HG03135 (cell line): ENCODE measurements at regions not wholly inside any gene's neighbourhood (a gene's known extent, or its start where the extent isn't known, plus 50 kb on each side); places are given as distances from the start of the nearest gene placed in this dataset.

Experiments used
- ATAC-seq: cut with Tn5 transposase; IDR thresholded peaks from one replicate; pipeline ENCODE4 v1.9.1; 2021; ENCODE audit warnings: mild to moderate bottlenecking, moderate library complexity; ENCODE audit not compliant: unreplicated experiment

DNA sequence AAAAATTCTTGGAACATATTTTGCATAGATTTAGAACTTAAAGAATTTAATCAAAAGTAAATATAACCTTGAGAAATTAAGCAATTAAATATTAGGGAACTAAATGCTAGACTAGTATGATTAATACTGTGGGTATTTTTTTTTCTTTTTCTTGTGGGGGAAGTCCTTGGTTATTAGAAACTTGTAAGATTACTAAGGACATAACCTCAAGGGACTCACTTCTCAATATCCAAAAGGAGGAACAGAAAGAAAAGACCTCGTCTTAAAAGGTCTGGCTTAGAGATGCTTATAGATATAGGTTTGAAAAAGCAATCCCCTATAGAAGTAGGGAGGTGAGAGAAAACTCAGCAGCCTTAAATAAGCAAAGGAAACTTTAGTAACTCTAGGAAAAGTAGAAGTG lies 368.5 kb downstream of the INSC start:
- no peak for ATAC-seq

DNA sequence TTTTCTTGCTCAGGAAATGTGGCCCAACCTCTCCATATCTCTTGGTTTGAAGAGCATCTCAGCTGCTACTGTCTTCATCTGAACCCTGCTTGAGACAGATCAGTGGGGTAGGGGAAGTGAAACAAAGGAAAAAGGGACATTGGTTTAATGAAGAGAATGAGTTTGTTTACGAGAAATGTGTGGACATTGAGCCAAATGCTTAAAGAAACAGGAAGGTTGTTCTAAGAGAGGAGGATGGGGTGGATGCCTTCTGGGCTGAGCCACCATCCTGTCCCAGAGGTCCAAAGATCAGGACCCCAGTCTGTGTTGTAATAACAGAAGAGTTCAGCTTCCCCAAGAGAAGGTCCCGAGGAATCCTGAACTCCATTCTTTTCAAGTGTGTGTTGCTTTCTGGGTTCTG lies 369.7 kb downstream of the INSC start:
- ATAC-seq: no peak

DNA sequence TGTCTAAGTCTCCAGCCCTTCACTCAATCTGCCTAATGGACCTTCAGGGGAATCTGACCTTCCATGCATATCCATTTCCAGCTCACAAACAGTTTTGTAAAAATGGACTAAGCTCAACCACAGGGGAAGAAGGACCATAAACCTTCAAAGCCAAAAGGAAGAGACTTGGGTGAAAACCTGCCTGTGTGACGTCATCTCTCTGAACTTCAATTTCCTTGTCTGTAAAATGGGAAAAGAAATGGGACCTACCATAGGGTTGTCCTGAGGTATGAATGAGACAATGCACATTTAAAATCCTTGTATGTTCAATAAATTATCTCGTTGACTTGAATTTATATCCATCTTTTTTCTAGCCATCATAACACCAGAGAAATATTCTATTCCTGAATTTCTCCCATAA lies 370.7 kb downstream of the INSC start:
- no peak for ATAC-seq

DNA sequence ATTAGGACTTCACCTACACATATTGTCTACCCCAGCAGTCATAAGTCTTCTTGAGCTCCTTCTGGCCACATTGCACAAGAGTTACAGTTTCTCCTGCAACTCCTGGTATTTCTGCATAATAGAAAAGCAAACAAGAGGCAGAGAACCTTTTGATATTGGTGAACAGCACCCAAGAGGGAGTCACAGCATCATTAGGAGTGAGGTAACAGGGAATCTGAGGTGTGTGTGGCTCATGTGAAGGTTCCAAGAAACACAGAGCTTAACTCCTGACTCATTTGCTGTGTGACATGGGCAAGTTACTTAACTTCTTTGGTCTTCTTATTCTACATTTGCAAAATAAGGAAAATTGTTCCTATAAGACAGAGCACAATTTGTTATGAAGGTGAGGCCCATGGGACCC lies 374.6 kb downstream of the INSC start:
- ATAC-seq: no peak

DNA sequence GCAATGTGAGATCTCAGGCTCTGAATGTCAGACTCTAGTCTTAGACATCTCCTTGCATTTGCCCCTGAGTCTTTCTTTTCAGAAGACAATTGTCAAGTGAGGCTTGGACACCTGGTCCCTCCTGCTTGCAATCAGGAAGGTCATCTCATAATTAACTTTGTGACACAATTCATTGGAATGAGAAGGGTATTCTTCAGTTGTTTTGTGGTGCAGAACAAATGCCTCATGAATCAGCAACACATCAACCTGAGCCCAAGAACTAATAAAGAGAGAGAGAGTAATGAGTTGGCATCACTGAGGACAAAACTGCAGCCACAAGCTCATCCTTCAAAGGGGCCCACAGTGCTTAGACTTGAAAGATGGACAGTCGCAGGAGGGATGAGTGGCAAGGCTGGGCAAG lies 375.8 kb downstream of the INSC start:
- ATAC-seq: no peak

DNA sequence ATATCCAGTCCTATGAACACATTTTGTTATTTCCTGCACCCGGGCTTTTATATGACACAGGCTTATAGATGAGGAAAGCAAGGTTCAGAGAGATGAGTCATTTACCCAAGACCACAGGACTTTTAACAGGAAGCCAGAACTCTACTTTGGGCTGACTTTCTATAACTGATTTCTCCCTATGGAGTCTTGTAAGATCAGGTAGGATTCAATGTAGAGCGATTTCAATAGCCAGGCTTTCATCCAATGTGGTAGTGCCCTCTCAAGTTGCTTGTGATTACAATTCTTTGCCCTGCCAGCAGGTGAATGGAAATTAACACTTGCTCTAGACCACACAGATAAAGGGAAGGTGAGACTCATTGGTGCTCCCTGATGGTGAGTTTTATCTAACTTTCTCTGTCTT lies 378.3 kb downstream of the INSC start:
- no peak for ATAC-seq

DNA sequence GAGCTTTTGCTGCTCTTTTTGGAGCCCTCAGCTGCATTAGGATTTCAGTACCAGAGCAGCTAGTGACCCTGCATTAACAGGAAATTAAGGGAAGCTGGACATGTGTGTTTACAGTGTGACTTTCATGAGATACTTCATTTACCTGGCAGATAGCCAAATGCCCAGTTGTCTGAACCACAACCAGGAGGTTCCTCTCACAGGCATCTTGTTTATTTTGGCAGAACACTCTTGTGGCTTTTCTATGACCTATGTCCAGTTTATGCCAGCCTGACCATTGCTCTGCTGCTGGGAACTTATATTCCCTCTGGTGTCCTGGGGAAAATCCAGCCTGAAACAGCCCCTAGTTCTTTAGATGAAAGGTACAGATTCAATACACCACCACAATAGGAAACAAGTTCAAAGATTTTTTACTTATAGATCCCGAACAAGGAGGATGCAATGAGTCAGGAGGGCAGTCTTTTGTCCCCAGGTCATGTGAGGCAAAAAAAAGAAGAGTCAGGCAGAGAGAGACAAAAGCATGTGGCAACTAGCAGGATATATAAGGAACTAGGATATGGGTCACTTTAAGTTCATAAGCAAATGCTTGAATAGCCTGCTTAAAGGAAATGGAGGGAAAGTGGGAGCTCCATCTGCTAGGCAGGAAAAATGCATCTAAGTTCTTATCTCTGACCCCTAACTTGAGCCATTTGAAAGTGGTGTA lies 379.3 kb downstream of the INSC start:
- ATAC-seq: no peak

DNA sequence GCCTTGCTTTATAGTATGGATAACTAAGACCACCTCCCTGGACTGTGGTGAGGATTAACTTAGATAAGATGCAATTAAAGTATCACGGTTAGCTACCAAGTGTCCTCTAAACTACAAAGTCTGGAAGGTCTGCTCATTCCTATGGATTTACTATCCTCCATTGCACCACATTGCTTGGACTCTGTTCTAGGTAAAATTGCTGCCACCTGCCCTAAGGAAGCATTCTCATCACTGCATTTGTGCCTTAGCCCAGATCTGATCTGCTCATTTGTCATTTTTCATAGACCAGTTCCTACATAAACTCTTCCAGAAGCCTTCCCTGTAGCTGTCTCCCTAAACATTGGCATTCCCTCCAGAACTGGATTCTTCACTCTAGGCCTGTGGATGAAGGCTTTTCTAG lies 380.0 kb downstream of the INSC start:
- ATAC-seq: no peak

DNA sequence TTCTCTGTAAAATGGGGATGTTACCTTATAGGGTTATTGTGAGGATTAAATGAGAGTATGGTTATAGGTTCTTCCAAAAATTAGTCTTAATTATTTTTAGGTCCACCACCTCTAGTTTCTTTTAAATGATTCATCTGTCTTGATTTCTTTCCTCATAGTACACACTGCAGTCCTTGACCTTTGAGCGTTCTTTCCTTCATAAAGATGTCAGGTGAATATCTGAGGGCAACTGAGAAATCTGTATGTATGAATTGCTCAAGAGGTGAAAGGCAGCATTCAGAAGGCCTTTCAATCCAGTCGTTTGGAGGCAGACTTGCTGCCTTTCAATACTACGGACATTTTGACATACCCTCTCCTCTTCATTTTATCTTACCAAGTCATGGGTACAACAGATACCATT lies 380.7 kb downstream of the INSC start:
- ATAC-seq: no peak

DNA sequence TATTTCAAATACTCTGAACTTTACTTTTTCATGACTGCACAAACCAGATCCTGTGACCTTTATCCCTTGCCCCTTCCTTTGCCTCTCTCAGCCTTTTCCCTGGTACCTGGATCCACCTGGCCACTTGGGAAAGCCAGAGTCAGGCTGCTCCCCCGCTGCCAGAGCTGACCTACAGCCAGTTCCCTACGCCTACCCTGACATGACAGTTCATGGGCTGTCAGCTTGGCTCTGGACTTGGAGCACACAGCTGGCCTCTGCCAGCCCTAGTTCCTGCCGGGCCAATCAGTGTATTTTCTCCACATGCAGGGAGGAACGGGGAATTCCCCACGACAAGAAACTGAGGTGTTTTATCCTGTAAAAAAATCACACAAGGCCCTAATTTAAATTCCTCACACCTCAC lies 382.6 kb downstream of the INSC start:
- ATAC-seq: no peak

DNA sequence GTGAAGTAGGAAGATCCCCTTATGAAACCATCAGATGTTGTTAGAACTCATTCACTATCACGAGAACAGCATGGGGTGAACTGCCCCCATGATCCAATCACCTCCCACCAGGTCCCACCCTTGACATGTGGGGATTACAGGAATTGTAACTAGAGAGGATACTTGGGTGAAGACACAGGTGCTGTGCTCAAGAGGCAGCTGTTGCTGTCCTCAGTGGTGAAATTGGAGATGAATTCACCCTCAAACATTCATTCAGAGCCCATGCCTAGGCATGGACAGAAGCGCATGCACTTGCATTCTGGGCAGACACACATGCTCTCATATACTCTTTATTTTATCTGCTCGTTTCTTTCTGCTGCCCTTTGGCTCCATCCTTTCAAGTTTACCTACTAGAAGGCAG lies 385.0 kb downstream of the INSC start:
- ATAC-seq: no peak

DNA sequence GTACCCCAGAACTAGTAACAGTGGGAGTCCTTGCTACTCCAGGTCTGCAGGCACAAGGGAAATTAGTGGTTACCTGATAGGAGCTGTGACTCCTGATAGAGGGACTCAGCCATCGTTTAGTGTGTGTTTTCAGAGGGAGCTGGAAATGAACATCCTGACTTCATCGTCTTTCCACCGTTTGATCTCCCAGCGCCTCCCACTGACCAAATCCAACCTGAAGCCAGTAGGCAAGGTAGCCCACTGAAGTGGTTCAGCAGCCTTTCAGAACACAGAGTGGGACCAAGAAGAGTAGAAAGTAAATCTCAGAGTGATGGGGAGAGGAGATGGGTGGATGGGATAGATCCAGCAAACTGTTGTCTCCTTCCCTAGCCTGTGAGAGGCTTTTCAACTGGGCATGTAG lies 385.9 kb downstream of the INSC start:
- ATAC-seq: no peak

DNA sequence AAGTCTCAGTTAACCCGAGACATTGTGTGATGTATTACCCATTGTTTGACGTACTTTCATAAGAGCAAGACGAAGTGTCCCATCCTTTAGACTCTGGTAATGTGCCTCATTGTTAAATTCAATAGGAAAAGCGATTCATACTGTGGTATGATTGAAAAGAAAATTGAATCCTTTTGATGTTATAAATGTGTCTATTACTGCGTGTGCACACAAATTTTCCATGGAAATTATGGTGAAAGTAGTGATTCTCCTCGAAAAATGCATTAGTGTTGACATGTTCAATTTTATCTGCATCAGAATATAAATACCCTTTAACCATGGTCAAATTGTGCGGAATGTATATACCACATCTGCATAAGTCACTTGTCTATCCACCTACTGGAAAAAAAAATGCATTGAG lies 386.8 kb downstream of the INSC start:
- no peak for ATAC-seq

DNA sequence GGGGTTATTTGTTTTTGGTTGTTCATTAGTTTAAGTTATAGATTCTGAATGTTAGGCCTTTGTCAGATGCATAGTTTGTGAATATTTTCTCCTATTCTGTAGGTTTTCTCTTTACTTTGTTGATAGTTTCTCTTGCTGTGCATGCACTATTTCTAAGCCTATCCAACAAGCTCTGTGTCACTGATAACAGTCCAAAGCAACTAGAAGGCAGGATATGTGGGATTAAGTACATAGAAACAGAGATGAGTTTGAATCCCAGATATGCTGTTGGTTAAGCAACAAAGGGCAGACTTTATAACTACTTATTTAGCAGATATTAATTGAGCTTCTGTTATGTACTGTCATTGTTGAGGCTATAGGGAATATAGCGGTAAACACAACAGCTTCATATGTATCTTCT lies 390.4 kb downstream of the INSC start:
- no peak for ATAC-seq

DNA sequence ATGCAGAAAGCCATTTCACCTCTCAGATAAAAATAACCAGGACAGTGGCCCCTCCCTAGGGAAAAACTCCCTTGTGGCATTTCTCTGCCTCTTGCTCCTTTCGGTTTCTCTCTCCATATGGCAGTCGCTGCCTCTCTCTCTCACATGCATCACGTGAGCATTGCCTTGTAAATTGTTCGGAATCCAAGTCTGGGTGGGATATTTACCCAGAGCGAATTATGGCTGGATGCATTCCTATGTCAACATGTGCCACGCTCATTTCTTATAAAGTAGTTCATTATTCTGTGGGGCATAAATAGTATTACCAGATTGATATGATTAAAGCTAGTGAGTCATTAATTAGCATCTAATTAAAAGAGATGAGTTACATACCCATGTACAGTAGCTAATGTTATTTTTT lies 392.9 kb downstream of the INSC start:
- no peak for ATAC-seq

DNA sequence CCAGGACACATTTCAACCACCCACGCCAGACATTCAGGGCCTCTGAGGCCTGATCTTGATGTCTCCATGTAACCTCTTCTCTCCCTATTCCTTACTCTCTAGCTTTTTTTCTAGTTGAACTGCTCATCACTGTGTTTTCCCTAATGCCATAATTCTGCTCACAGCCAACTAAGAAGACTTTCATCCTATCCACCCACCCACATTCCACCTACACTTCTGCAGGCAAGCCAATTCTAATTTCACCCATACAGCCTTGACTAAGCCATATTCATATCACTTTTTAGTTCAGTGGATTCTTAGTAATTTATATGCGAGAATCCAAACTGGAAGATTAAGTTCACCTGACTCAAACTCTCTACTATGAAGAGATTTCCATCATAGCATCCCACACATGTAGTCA lies 394.4 kb downstream of the INSC start:
- no peak for ATAC-seq

DNA sequence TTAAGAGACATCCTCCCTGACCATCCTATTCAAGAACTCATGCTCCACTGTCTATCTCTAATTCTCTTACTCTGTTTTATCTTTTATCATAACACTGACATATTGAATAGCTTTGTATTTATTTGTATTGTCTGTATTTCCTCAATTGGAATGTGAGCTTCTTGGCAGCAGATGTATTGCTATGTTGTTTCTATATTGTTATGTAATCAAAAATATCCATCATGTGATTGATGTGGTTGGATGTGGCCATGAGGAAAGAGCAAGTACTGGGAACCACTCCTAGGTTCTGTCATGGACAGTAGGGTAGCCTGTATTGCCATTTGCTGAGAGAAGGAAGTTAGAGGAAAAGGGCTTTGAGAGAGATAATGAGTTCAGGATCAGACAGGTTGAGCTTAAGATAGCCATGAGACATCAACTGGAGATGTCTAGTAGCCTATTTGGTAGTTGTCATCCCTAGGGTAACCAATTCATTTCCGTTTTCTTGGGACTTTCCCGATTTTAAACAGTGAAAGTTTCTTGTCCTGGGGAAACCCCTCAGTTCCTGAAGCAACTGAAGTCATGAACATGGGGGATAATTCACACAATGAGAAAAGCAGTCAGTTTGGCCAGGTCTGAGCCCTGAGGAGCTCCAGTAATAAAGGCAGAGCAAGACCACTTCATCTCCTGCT lies 404.5 kb downstream of the INSC start:
- no peak for ATAC-seq

DNA sequence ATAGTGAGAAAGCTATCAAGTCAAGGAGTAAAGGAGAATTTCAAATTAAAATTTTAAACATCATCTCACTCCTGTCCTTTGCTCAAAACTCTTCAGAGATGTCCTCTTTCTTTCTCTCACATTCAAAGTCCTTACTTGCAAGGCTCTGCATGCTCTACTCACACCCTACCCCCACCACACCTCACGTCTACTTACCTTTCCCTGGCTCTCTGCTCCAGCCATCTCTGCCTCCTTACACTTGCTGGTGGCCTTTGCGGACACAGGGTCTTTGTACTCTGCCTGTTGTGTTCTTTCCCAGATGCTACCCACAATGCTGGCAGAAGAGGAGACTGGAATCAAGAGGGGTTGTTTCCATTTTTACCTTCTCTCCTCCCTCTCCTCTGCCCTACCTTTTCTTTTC lies 405.2 kb downstream of the INSC start:
- ATAC-seq: no peak

DNA sequence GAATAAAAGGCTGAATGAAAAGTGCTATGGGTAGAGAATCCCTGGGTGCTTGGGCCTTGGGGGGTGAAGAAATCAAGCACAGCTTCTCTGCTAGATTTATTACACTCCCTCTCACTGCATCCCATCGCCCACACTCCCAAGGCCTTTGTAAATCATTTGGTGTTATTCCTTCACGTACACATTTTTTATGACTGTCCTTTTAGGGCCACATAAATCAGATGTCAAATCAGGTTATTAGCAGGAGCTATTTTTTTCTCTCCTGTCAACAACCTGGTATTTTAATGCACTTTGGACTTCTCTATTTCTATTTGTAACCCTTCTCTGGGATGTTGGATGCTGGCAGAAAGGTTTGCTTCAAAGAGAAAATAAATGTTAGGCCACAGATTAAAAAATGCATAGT lies 408.8 kb downstream of the INSC start:
- no peak for ATAC-seq

DNA sequence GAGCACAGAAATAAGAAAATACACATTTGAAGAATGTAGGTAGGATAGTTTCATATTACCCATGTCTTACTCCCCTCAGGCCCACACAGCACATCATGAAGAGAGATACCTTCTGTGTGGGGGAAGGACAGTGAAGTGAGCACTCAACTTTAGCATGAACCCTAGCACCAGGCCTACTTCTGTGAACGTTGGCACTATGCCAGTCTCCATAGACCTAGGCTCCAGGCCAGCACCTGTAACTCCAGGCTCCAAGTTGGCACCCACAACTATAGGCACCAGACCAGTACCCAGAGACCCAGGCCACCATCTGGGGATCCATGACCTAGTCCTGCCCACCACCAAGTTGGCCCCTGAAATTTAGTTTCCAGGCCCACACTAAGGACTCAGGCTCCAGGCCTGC lies 410.9 kb downstream of the INSC start:
- ATAC-seq: no peak

DNA sequence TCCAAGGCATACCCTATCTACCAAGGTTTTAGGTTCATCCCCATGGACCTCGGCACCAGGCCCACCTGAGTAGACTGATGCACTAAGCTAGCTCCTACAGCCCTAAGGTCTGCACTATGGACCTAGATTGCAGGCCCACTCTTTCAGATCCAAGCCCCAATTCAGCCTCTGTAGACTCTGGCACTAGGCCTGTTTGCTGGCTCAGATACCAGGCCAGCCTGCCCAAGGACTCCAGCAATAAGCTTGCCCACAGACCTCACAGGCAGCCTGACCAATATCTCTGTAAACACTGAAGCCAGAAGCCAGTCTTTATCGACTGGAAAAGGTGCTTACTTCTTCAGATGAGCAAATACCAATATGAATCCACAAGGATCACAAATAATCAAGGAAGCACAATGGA lies 411.3 kb downstream of the INSC start:
- no peak for ATAC-seq

DNA sequence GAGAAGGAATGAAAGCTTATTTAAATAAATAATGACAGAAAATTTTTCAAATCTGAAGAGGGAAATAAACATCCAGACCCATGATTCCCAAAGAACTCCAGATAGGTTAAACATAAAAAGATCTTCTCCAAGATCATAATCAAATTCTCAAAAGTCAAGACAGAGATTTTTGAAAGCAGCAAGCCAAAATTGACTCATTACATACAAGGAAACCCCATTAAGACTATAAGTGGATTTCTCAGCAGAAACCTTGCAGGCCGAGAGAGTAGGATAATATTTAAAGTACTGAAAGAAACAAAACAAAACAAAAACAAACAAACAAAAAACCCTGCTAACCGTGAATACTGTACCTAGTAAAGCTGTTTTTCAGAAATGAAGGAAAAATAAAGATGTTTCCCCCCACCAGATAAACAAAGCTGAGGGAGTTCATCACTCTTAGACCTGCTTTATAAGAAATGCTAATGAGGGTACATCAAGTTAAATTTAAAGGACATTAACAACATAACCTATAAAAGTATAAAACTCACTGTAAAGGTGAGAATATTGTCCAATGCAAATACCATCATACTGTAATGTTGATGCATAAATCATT lies 412.2 kb downstream of the INSC start:
- no peak for ATAC-seq

DNA sequence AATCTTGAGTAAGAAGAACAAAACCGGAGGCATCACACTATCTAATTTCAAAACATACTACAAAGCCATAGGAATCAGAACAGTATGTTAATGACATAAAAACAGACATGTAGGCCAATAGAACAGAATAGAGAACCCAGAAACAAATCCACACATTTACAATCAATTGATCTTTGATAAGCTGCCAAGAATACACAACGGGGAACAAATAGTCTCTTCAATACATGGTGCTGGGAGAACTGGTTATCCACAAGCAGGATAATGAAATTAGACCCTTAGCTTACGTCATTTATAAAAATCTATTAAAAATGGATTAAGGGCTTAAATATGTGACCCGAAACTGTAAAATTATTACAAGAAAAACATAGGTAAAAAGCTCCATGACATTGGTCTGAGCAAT lies 417.7 kb downstream of the INSC start:
- no peak for ATAC-seq
